A549 (cell line): ENCODE measurements at regions not wholly inside any gene's neighbourhood (a gene's known extent, or its start where the extent isn't known, plus 50 kb on each side); places are given as distances from the start of the nearest gene placed in this dataset.

ENCODE experiments used
- ATAC-seq, 2 experiments: fragments of 200-7000 bp in 1 of 2; fragments of >200 bp in 1 of 2; cut with Nextera tagmentation in 1 of 2; cut with Tn5 transposase in 1 of 2; 3 replicates each; pipeline versions ENCODE4 v1.8.0 to v1.9.1; 2018 to 2020; ENCODE audit warnings: mild to moderate bottlenecking in 1 of 2, moderate library complexity in 1 of 2
- CTCF ChIA-PET: fragments of 300-600 bp; sonication (Branson Sonifier 250); formaldehyde crosslinking; extraction: SDS; loops from one replicate; lab custom pipeline; 2021; ENCODE audit warnings: antibody characterized with exemption, inconsistent platforms; lab: Yijun Ruan, JAX
- POLR2A ChIA-PET: fragments of 350-600 bp; formaldehyde crosslinking; extraction: SDS; loops from one replicate; lab custom pipeline; 2021; ENCODE audit warnings: antibody characterized with exemption, inconsistent platforms; lab: Yijun Ruan, JAX
- DNase-seq, 2 experiments: peaks; one replicate each; pipeline versions ENCODE4 v3.0.0 to v3.0.0-alpha.2; 2011 to 2016; ENCODE audit warnings: low read depth in 1 of 2, low spot score in 1 of 2
- FAIRE-seq: peaks from 2 replicates; lab custom pipeline; 2011; peaks lifted over from hg19 to GRCh38; lab: Jason Lieb, UNC
- H3K27ac ChIP-seq, 2 experiments: fragments of >200 bp; sonication (Bioruptor Twin); formaldehyde crosslinking; 3 replicates each; pipeline ENCODE4 v1.5.1; 2016 to 2017
- H3K4me1 ChIP-seq: fragments of >200 bp; sonication (Bioruptor Twin); formaldehyde crosslinking; 3 replicates; pipeline ENCODE4 v1.6.1; 2016
- H3K4me2 ChIP-seq: fragments of >200 bp; sonication (Bioruptor Twin); formaldehyde crosslinking; 3 replicates; pipeline ENCODE4 v1.6.1; 2016
- H3K4me3 ChIP-seq: fragments of >200 bp; sonication (Bioruptor Twin); formaldehyde crosslinking; 3 replicates; pipeline ENCODE4 v1.5.1; 2016
- H3K9me3 ChIP-seq: fragments of >200 bp; sonication (Bioruptor Twin); formaldehyde crosslinking; 3 replicates; pipeline ENCODE4 v1.6.1; 2016
- ATOH8 ChIP-seq: fragments of 250-450 bp; sonication (Bioruptor Pico); IDR thresholded peaks from 2 replicates; pipeline ENCODE4 v1.5.0; 2020; ENCODE audit warnings: low read depth, mild to moderate bottlenecking, moderate library complexity
- BHLHE40 ChIP-seq: IDR thresholded peaks from 2 replicates; pipeline ENCODE4 v1.6.1; 2012; ENCODE audit warnings: low read depth, low read length, inconsistent platforms
- CBX2 ChIP-seq: fragments of 200-600 bp; sonication (generic); IDR thresholded peaks from 2 replicates; pipeline ENCODE4 v1.6.1; 2016; ENCODE audit warnings: low read depth, mild to moderate bottlenecking, borderline replicate concordance
- CBX8 ChIP-seq: fragments of 200-600 bp; sonication (generic); IDR thresholded peaks from 2 replicates; pipeline ENCODE4 v1.6.1; 2016
- CEBPB ChIP-seq, 2 experiments: fragments of >200 bp in 1 of 2; sonication (Bioruptor Twin) in 1 of 2; formaldehyde crosslinking in 1 of 2; IDR thresholded peaks; 2 replicates each; pipeline ENCODE4 v1.6.1; 2012 to 2016
- CHD2 ChIP-seq: fragments of 150-350 bp; IDR thresholded peaks from 2 replicates; pipeline ENCODE4 v1.6.1; 2014; ENCODE audit warnings: low read length; ENCODE audit not compliant: partially characterized antibody
- CTCF ChIP-seq: fragments of >200 bp; sonication (Bioruptor Twin); formaldehyde crosslinking; IDR thresholded peaks from 3 replicates; pipeline ENCODE4 v1.5.1; 2016
- EHF ChIP-seq: fragments of 250-450 bp; sonication (Bioruptor Pico); IDR thresholded peaks from 2 replicates; pipeline ENCODE4 v1.5.0; 2020; ENCODE audit warnings: mild to moderate bottlenecking
- EHMT2 ChIP-seq: fragments of 200-600 bp; sonication (generic); IDR thresholded peaks from 2 replicates; pipeline ENCODE4 v1.6.1; 2016; ENCODE audit warnings: antibody characterized with exemption, low read depth, mild to moderate bottlenecking, moderate library complexity
- FOSL2 ChIP-seq, 2 experiments: fragments of 450-650 bp in 1 of 2; fragments of >200 bp in 1 of 2; sonication (Bioruptor Twin) in 1 of 2; formaldehyde crosslinking; IDR thresholded peaks; 2 replicates each; pipeline versions ENCODE4 v1.5.0 to v1.6.1; 2016 to 2020; ENCODE audit warnings: mild to moderate bottlenecking in 1 of 2, moderate library complexity in 1 of 2
- FOXS1 ChIP-seq: fragments of 250-450 bp; sonication (Bioruptor Pico); IDR thresholded peaks from 2 replicates; pipeline ENCODE4 v1.5.0; 2020; ENCODE audit warnings: mild to moderate bottlenecking, moderate library complexity
- HEYL ChIP-seq: fragments of 250-450 bp; sonication (Bioruptor Pico); IDR thresholded peaks from 2 replicates; pipeline ENCODE4 v1.8.0; 2021; ENCODE audit warnings: mild to moderate bottlenecking, moderate library complexity
- HOXB13 ChIP-seq: fragments of 250-450 bp; sonication (Bioruptor Pico); IDR thresholded peaks from 2 replicates; pipeline ENCODE4 v1.5.0; 2020; ENCODE audit warnings: low read depth, mild to moderate bottlenecking, moderate library complexity
- JUNB ChIP-seq: fragments of >200 bp; sonication (Bioruptor Twin); formaldehyde crosslinking; IDR thresholded peaks from 2 replicates; pipeline ENCODE4 v1.6.1; 2016
- KDM1A ChIP-seq: fragments of 200-600 bp; sonication (generic); IDR thresholded peaks from 2 replicates; pipeline ENCODE4 v1.6.1; 2016; ENCODE audit warnings: low read depth, mild to moderate bottlenecking
- MAFK ChIP-seq: fragments of 450-650 bp; IDR thresholded peaks from 2 replicates; pipeline ENCODE4 v1.6.1; 2014; ENCODE audit not compliant: partially characterized antibody
- MAX ChIP-seq: IDR thresholded peaks from 2 replicates; pipeline ENCODE4 v1.6.1; 2012
- NFE2L2 ChIP-seq: fragments of 150-350 bp; conservative IDR thresholded peaks from 2 replicates; pipeline ENCODE4 v1.6.1; 2014; ENCODE audit warnings: low read length
- NPAS2 ChIP-seq: fragments of 250-450 bp; sonication (Bioruptor Pico); IDR thresholded peaks from 2 replicates; pipeline ENCODE4 v1.8.0; 2022; ENCODE audit warnings: mild to moderate bottlenecking, moderate library complexity, borderline replicate concordance
- NR3C1 ChIP-seq: fragments of >200 bp; sonication (Bioruptor Twin); formaldehyde crosslinking; IDR thresholded peaks from 3 replicates; pipeline ENCODE4 v1.6.1; 2017
- PBX3 ChIP-seq: IDR thresholded peaks from 2 replicates; pipeline ENCODE4 v1.6.1; 2012
- POLR2AphosphoS2 ChIP-seq: conservative IDR thresholded peaks from 2 replicates; pipeline ENCODE4 v1.6.1; 2012; ENCODE audit warnings: low read length, improper control_type of control experiment, inconsistent platforms
- RARB ChIP-seq: fragments of 250-450 bp; sonication (Bioruptor Pico); IDR thresholded peaks from 2 replicates; pipeline ENCODE4 v1.8.0; 2021; ENCODE audit warnings: mild to moderate bottlenecking, moderate library complexity
- SREBF2 ChIP-seq: fragments of 450-650 bp; IDR thresholded peaks from 2 replicates; pipeline ENCODE4 v1.6.1; 2014; ENCODE audit warnings: mild to moderate bottlenecking, moderate library complexity
- ZC3H11A ChIP-seq: fragments of 450-650 bp; IDR thresholded peaks from 2 replicates; pipeline ENCODE4 v1.6.1; 2014; ENCODE audit warnings: antibody characterized with exemption, mild to moderate bottlenecking
- ZFP36 ChIP-seq: fragments of 450-650 bp; IDR thresholded peaks from 2 replicates; pipeline ENCODE4 v1.6.1; 2014; ENCODE audit warnings: borderline replicate concordance; ENCODE audit not compliant: partially characterized antibody
- ZSCAN20 ChIP-seq: fragments of 250-450 bp; sonication (Bioruptor Pico); IDR thresholded peaks from 2 replicates; pipeline ENCODE4 v1.8.0; 2022; ENCODE audit warnings: mild to moderate bottlenecking, moderate library complexity
- WGBS: methylation state at CpG from one replicate; pipeline ENCODE4 v1.1.6; 2017; ENCODE audit errors: missing lambda C conversion rate; 5-methylcytosine and 5-hydroxymethylcytosine counted together

GRCh38 chr2:224158831-224159230 is 119.7 kb upstream of the SERPINE2 start:
- no peak overlapping the region for H3K4me3 ChIP-seq
- POLR2A ChIA-PET: no interaction called here
- no peak for DNase-seq
- CTCF ChIA-PET: interaction anchor here (0.7 kb wide), 1 partner anchor 12 kb away, joined by 3 read pairs; no protein-coding TSS in a partner anchor
- no peak for ATAC-seq
- H3K9me3 ChIP-seq: no peaks in the 10 kb centered on the region
- H3K4me1 ChIP-seq: peaks cover 33% of the 10 kb centered on the region
- FAIRE-seq: no peak
- H3K27ac ChIP-seq: no peak overlapping the region
- no peak overlapping the region for H3K4me2 ChIP-seq
- TF ChIP-seq BHLHE40 (no peak), POLR2AphosphoS2 (no peak), JUNB (no peak), CHD2 (no peak), ATOH8 (CRISPR knock-in tag) (no peak), HOXB13 (CRISPR knock-in tag) (no peak), CBX8 (no peak), NPAS2 (no peak), ZFP36 (no peak), ZSCAN20 (no peak), RARB (CRISPR knock-in tag) (no peak), CTCF (no peak), ZC3H11A (no peak), KDM1A (no peak), FOXS1 (CRISPR knock-in tag) (no peak), EHMT2 (no peak)
- TF ChIP-seq, all 56 proteins: peak for 0

- ChIA-PET POLR2A (no interaction called here), CTCF (interaction anchor here (1.1 kb wide), 1 partner anchor 16 kb away, joined by 3 read pairs; no protein-coding TSS in a partner anchor)
- no peak overlapping the region for H3K4me2 ChIP-seq
- H3K4me1 ChIP-seq: peaks cover 25% of the 10 kb centered on the region
- no peak for TF ChIP-seq NFE2L2
- no peak for TF ChIP-seq MAFK
- TF ChIP-seq FOSL2 (IDR thresholded peaks at IDR 0.05): no peak
- no peak for TF ChIP-seq FOSL2 (CRISPR knock-in tag; IDR thresholded peaks at IDR 0.05)
- no peak for TF ChIP-seq CTCF
- no peak for TF ChIP-seq CHD2
- no peak for TF ChIP-seq EHF (CRISPR knock-in tag)
- TF ChIP-seq CBX2: no peak
- TF ChIP-seq MAX: no peak
- no peak for TF ChIP-seq POLR2AphosphoS2
- TF ChIP-seq EHMT2: no peak
- TF ChIP-seq HEYL (CRISPR knock-in tag): no peak
- TF ChIP-seq PBX3: no peak
- TF ChIP-seq CEBPB (IDR thresholded peaks at IDR 0.05): no peak
- TF ChIP-seq FOXS1 (CRISPR knock-in tag): no peak
- TF ChIP-seq HOXB13 (CRISPR knock-in tag): no peak
- TF ChIP-seq SREBF2: no peak
- TF ChIP-seq NR3C1: no peak
- no peak for ATAC-seq
- no peaks in the 10 kb centered on the region for H3K9me3 ChIP-seq
- H3K27ac ChIP-seq: no peak overlapping the region
- 84% methylated on average over 4 of the region's 4 CpGs for WGBS
- DNase-seq: no peak
- no peak overlapping the region for H3K4me3 ChIP-seq
- no peak for FAIRE-seq
Measured at GRCh38 chr2:224158061-224158460, 119.0 kb upstream of the SERPINE2 start.
